DMS153 (cell line): ENCODE measurements at regions not wholly inside any gene's neighbourhood (a gene's known extent, or its start where the extent isn't known, plus 50 kb on each side); places are given as distances from the start of the nearest gene placed in this dataset.
A peak's percentile ranks its signal among the peaks of the same experiment; 100 is the strongest.

Source experiments
- DNase-seq: peaks from one replicate; lab custom pipeline; 2025; lab: John Stamatoyannopoulos, UW

DNA sequence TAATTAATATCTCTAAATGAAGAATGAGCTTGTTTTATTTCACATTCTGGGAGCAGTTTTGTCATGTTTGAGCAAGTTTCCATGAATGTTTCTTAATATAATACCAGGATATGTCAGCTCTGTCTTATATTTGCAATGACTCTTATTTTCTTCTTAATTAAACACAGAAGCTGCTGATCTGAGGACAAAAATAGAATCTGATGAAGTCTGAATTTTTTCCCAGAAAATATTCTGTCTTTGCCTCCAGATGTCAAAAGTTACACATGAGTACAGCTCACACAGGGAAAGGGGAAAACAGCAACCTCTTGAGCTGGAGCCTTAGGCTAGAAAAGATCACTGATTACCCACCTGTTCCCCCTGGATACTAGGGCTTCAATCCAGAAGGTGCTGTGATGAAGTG is 606.6 kb upstream of the SYT4 start:
- DNase-seq, result no peak

DNA sequence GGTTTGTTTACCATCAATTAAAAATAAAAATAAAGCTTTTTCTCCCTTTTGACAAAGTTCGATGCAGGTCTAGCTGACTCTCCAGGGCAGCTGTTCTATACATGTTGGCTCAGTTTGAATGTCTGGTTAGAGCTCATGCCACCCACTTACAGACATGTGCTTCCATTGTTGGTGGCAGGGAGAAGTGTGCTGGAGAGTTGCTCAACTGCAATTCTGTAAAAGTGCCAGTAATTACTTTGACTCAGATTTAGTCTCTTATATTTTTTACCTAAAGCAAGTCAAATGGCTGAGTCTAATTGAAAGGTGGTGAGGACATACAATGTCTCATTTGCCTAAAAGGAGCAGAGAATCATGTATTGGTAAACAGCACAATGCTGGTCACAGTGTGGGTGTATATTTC is 609.1 kb upstream of the SYT4 start:
- no peak for DNase-seq

DNA sequence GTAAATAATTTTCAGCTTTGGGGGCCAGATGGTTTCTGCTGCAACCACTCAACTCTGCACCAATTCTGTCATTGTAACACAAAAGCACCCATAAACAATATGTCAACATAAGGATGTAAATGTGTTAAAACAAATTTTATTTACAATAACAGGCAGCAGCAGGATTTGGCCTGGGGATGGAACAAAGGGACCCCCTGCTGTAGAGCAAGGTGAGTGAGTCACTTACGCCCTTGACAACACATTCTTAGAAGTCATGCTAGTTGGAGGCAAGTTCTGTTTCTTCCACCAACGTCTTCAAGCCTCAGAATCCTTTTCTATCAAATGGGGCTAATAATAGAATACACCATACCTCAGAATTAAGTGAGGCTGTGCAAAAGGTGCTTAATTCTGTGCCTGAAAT is 610.2 kb upstream of the SYT4 start:
- no peak for DNase-seq

DNA sequence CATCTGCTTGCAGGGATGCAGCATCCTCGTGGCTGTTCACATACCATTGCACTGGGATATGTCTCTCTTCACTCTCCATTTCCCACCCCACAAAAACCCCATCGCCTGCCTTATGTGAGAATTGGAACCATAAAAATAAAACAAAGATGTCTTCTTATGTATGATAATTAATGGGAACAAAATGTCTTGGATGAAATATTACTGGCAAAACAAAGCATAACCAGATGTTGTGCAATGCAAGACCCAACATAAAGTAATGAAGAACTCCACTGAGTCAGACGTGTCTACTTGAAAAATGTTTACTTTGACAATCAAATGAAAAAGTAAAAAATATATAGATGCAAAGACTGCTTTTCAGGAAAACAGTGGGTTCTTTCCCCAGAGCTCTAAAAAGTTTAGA is 611.3 kb upstream of the SYT4 start:
- no peak for DNase-seq

DNA sequence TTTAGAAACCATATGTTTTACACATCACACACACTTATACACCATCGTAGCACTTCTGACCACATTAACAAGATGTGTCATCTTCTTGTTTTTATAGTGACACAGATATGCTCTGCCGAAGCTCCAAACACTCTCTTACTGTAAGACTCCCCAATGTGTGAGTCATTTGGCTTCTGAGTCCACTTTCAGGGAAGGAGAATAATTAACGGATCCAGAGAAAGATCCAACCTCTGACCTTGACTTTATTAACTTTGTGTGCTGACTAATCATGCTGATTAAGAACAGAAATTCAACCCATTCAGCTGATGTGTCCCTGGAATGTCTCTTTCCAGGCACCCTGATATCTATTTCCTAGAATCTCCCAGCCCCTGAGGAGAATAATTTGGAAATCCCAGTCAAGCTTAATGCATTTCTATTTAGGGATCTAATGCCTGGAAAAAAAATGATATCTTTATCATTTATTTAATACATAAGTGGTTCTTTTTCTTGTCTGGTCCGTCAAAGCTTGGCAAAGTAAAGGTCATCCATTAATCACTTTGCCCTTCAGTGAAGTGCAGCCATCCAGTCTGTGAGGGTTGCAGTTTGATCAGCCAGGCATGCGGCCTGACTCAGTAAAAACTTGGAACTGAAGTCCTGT is 615.8 kb upstream of the SYT4 start:
- no peak for DNase-seq

DNA sequence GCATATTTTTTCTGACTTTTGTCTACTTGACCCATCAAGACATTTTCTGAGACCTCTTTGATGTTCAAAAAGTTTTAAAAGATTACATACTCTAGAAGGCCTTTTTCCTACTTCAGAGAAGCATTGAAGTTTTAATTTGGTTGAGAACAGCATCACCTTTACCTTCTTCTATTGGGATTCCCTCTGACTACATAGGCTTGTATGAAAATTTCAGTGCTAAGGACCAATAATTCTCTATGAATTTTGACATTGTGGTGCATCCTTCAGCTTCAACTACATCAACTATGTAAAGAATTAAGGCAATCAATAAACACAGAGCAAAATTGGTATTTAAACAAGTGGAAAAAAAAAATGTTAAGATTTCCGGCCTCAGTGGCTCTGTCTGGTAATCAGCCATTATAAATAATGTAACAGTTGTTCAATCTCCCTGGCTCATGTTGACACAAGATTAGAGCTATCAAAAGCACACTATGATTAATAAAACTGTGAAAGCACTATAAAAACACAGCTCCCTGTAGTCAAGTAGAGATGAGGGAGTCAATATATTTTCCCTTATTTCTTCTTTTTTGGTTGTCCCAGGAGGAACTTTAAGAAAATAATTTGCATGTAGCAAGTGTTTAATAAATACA is 627.0 kb upstream of the SYT4 start:
- peak; percentile 3 for DNase-seq

DNA sequence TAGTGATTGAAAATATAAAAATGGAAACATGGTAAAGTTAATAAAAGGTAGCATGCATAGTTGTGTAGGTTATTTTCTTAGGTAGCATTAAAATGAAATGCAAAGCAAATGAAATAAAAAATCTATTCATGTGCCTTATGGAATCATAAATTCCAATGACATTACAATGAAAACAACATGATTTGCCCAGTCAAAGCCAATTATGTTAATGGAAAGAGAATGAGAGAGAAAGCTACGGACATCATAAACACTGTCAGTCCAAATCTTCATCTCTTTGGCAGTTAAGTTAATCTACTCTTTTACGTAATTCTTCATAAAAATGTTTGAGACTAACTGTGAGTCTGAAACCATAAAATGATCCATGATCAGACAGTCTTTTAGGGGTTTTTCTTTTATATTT is 636.7 kb upstream of the SYT4 start:
- DNase-seq, result no peak

DNA sequence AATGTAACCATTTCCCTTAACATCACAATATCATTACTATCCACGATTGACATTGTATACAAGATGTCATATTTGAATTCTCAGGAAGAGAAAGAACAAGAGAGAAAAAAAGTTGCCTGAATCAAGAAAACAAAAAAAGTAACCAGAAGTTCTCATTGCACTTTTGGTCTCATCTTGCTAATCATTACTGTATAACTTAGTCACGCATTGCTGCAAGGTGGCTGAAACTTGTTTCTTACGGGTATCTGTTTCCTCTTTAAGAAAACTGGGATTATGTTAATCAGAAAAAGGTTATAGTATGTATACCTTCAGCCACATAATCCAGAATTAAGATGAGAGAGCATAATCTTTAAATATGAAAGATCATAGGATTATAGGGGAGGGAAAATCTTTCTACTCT is 639.7 kb upstream of the SYT4 start:
- no peak for DNase-seq

DNA sequence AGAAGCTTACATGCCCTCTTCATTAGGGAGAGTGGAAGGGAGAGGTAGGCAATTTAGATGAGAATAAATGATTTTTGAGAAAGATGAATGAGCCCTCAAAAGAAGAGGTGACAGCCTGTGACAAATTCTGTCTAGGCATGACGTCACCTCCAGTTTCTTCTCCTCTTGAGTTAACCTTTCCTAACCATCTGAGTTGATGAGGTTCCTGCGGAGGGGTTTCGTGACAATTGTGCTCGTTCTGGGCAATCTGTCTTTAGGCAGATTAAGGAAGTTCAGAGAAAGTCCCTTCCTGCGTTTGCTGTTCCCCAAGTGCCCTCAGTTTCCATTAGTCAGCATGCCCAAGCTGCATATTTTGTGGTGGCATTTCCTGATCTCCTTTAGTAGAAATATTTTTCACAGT is 640.2 kb upstream of the SYT4 start:
- no peak for DNase-seq

DNA sequence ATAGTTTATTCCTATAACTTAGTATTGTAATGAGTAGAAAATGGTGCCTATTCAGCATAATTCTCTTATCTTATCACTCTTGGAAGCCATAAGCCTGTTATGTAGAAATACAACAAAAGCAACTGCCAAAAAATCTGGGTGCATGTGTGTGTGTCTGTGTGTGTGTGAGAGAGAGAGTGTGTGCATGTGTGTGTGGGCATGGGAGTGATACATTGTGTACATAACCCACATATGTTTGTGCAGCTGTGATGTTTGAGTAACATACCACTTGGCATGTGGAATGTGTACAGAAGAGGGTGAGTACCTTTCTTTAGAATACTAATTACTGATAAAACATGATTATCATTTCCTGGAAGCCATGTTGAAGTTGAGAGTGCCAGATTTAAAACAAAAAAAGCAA is 642.3 kb upstream of the SYT4 start:
- DNase-seq, result peak; percentile 81

DNA sequence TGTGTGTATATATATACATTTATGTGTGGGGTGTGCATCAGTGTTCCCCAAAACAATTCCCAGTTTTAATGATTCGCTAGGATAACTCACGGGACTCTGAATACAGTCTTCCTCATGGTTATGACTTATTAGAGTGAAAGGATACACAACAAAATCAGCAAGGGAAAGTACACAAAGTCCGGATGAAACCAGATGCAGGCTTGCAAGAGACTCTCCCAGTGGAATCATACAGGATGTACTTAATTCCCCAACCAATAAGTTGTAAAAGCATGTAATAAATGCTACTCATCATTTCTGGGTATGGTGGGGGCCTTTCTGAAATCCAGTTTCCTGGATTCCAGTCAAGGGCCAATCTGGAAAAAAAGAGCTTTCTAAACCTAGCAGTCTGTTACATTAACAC is 654.1 kb upstream of the SYT4 start:
- peak; percentile 53 for DNase-seq

DNA sequence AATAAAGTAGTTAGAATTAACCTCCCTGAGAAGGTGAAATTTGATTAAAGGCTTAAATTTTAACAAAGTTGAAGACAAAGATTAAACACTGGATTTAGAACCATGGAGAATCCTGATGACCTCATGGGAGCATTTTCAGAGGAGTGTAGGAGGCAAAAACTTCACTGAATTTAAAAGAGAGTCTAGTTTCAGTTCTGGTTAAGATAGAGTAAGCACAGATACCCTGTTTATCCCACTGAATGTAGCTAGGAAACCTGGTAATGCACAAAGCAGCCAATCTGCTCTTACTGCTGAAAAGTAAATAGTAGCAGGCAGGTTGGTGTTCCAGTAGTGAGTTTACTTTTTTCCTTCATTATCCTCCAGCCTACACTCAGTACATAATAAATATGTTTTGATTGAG is 654.9 kb upstream of the SYT4 start:
- DNase-seq, result peak; percentile 37

DNA sequence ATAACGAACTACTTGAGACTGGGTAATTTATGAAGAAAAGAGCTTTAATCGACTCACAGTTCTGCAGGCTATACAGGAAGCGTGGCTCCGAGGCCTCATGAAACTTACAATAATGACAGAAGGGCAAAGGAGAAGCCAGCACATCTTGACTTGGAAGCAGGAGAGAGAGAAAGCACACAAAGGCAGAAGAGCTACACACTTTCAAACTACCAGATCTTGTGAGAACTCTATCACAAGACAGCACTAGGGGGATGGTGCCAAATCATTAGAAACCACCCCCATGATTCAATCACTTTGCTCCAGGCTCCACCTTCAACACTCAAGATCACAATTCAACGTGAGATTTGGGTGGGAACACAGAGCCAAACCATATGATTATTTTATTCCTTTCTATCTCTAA is 655.9 kb upstream of the SYT4 start:
- no peak for DNase-seq

DNA sequence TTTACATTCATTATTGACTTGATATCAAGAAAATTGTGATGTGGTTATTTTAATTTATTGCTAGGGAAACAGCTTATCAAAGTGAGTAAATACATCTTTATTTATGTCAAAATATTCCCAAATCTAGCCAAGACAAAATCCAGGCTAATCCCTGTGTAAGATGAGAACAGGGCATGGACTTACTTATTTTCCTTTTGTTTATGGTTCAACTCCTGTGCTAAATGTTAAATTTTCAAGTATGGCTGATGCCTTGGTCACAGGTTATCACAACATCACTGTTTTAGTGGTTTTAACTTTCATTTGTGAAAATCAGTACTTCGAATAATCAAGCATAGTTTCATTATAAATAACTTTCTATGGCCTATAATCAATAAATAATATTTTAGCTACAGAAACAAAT is 657.0 kb upstream of the SYT4 start:
- no peak for DNase-seq

DNA sequence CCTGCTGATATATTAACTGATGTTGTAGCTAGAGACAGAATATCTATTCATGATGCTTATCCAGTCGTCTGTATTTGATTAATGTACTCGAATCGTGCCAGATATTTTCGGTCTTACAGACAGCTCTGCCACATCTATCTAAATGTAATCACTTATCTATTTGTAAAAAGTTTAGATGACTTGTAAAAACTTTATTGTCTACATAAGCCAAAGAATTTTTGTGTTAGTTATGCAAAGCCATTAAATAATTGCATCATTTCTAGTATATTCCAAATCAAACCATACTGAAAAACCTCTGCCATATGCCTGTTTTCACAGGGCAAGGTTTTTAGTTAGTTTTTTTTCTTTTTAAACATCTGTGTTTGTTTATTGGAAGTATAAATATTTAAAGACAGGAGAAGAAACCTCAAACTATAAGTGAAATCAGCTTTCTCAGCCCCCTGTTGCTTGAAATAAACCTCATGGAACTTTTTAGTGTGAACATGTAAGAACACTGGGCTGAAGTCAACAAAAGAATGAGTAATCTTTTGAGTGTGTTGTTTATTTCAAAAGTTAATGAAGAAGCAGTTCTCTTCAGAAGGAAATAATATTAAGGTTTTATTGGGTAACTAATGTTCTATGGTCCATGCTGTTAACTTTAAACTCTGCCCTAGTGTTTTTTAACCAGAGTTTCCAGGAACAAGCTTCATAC is 657.6 kb upstream of the SYT4 start:
- no peak for DNase-seq

DNA sequence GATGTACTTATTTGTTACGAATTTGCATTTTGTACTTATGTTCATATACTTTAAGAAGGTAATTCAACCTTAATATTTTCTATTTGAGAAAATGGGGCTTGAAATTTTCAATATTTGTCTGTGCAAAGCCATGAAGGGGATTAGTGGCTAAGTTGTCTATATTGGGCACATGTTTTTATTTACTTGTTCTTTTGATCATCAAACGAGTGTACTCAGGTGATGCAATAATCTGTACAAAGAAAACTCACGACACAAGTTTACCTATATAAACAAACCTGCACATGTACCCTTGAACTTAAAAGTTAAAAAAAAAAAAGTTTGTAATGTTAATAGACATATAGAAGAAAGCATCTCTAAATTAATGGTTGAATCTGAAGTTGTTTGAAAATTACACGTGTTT is 658.9 kb upstream of the SYT4 start:
- DNase-seq, result no peak

DNA sequence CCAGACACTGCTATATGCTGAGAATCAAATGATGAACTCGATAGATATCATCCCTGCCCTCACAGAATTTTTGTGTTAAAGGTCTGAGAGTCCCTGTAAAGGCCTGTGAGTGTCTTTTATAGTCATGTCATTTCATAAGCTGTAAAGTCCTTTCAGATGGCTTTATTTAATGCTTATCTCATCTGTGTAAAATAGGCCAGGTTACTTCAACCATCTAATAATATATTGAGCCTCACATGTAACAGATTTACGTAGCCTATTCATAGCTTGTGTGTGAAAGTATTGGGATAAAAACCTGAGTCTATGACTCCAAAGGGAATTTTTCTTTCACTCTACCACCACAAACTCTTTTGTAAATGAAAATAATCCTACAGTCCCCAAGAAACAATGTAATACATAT is 672.0 kb upstream of the SYT4 start:
- no peak for DNase-seq

DNA sequence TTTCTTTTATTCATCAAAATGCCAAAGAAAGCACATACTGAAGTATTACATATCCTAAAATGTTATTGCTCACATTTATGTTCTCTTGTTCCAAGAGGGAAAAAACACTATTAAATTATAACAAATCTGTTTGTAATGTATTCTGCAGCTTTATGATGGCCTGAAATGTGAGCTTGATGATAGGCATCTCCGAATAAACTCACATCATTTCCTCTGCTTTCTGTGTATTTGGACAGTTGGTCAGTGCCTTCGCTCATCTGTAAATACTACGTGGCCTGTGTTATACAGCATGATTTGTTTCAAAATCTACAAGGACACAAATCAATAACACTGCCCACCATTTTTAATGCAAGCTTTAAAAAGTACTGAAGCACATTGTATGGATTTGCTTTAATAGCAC is 672.8 kb upstream of the SYT4 start:
- no peak for DNase-seq

DNA sequence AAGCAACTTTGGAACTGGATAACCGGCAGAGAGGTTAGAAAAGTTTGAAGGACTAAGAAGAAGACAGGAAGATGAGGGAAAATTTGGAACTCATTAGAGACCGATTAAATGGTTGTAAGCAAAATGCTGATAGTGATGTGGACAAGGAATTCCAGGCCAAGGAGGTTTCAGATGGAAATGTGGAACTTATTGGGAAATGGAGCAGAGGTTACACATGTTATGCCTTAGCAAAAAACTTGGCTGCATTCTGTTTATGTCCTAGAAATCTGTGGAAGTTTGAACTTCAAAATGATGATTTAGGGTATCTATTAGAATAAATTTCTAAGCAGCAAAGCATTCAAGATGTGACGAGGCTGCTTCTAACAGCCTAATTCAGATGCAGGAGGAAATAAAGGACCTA is 675.1 kb upstream of the SYT4 start:
- DNase-seq, result no peak

DNA sequence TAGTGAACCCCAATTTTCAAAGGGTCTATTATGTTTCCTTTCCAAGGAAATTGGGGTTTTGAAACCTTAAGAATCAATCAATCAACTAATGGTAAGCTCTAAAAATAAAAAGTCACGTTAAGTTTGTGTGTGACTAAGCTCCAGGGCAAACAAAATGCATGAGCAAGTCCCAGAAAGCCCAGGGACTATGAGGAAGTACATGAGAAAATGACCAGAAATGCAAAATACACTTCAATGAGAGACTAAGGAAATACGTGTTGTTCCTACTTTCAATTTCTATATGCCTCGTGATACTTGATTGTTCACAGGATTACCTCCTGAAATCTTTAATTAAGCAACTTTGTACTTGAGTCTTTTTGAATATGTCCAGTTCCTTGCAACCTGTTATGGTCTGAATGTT is 684.4 kb upstream of the SYT4 start:
- no peak for DNase-seq

DNA sequence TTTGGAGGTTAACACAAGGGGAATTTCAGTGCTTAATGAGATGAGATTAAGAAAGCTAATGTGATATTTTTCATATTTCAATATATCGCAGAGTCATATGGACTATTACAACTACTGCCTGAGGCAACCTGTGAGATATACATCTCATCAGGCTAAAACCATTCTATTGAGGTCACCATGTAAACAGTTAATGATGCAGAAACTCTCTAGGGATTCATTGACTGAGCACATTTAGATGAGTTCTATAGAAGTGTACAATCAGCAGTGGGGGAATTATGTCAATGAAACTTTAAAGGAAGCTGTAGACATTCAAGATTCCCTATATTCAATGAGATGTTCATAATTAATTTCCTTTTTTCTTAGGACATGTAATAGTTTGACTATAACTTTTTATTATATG is 687.4 kb upstream of the SYT4 start:
- peak; percentile 20 for DNase-seq

DNA sequence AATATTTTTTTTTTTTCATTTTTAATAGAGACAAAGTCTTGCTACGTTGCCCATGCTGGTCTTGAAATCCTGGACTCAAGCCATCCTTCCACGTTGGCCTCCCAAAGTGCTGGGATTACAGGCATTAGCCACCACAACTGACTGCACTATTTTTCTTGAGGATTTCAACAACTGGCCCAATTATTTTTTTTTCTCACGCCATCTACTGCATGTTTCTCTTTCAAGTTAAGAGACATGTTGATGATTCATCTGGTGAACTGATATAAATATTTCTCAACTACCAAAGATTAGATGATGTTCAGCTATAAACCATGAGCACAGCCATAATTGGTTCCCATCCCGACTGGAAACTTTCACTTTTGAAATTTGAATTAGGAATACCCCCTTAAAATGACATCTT is 688.4 kb upstream of the SYT4 start:
- no peak for DNase-seq

DNA sequence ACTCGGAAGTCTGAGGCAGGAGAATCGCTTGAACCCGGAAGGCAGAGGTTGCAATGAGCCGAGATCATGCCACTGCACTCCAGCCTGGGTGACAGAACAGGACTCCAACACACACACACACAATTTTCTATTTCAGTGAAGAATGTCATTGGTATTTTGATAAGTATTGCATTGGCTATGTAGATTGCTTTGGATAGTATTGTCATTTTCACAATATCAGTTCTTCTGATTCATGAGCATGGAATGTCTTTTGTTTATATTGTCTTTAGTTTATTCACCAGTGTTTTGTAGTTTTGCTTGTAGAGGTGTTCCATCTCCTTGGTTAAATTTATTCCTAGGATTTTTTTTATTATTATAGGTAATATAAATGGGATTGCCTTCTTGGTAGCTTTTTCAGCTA is 693.4 kb upstream of the SYT4 start:
- no peak for DNase-seq

DNA sequence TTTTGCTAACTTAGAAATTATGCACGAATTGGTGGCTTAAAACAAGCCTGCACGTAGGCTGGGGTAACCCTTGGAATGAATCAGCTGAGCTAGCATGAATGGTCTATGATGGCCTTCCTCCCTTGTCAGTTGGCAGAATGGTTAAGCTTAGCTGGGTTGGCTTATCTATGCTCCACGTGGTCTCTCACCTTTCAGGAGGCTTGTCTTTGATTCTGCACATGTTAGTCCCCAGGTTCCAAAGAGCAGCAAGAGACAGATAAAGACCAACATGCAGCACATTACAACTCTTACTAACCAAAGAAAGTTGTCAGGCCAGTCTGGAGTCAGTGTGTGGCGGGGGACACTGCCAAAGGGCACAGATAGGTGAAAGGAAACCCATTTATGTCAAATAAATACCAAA is 700.9 kb upstream of the SYT4 start:
- no peak for DNase-seq
